ENCODE measurements at regions not wholly inside any gene's neighbourhood (a gene's known extent, or its start where the extent isn't known, plus 50 kb on each side); places are given as distances from the start of the nearest gene placed in this dataset.

DNA sequence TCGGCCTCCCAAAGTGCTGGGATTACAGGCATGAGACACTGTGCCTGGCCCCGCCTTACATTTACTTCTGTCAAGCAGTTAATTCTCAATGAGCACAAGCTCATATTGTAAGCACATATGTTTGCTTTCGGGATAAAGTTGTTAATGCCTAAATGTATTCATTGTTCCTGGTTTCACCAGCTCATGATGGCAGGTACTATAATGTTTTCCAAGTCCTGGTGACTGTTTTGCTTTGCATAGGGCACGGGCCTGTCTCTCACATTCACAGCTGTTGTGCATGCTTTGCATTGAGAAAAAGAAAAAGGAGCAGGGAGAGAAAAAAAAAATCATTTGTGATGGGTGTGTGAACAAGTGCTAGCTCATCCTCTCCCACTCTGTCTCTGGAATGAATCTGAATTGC is 661.2 kb upstream of the TENM3 start:
- no peak for FAIRE-seq

DNA sequence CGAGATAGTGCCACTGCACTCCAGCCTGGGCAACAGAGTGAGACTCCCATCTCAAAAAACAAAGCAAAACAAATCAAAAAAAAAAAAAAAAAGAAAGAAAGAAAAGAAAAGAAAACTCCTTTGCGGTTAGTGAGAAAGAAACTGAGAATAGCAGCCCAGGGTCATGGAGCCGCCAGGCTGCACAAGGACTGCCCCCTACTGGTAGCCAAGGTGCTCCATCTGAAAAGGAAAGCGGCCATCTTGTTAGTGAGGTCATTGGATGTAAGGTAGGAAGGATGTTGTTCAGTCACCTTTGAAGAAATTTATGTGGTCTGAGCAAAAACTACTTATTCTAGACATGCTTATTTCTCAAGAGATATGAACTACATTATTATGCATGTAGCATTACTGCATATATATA is 660.6 kb upstream of the TENM3 start:
- no peak for FAIRE-seq

DNA sequence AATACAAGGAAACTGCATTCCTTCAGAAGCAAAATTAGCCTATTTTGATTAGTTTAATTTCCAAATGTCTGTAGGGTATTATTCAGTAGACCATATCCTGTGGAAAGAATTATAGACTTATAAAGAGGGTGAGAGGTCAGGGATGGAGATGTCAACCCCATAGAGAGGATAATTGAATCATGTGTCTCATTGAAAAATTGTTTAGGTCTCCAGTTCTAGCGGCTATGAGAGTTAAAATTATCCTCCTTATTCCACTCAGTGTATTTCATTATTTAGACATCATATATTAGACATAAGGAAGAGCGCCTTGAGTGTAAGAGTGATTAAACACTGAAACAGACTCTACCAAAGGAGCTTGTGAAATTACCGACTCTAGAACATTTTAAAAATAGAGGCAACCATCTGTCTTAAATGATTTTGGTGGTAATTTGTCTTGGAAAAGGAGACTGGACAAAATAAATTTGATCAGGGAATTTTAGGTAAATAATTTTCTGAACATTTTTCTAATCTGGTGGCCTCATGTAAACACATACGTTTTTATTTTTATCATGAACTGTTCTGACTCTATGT is 654.4 kb upstream of the TENM3 start:
- no peak for FAIRE-seq

DNA sequence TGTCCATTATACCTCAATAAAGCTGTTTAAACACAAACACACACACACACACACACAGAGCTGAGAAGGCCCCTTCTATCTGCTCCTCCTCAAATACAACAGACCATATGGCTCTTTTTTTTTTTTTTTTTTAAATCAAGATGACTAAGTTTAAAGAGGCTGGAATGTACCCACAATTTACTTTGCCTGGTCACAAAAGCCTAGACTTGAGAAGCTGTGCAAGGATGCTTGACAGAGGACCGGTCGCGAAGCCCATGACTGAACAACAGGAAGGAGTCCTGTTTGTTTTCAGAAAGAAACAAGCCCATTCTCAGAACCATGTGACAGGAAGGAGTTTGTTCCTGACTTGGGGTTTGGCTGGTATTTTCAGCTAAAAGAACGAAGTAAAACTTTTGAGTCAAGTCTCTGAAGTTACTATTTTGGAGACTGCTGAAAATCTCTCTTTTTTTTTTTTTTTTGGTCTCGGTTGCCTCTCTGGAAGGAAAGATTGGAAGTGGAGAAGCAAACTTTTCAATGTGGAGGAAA is 650.9 kb upstream of the TENM3 start:
- no peak for FAIRE-seq

DNA sequence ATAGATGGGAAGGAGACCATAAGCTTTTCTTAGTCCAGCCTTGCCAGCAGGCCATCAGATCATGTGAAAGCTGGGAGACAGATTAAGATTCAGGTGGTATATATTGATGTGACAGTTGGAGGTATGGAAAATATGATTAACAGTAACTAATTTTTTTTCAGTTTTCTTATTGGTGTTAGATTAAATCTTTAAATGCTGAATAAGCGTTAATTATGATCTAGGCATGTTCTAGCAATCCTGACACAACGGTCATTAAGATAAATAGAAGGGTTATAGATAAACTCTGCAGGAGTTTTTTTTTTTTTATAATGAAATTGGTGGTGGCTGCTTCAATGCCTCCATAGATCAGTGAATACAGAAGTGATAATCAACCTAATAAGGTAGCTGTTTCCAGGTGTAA is 649.5 kb upstream of the TENM3 start:
- no peak for FAIRE-seq

DNA sequence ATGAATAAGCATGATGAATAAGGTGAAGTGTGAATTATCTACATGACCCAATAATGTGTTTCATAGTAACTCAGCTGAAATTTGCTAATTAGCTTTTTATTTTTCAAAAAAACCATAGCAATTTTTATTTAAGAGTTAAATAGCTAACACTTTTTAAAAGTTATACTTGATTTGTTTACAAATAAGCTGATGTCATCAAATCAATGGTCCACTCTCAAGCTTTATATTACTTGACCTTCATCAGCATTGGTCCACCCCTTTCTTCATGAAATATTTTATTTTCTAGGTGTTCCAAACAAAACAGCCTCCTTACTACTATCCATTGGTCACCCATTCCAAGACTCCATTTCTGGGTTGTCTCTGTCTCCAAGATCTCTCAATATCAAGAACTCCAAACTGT is 649.0 kb upstream of the TENM3 start:
- no peak for FAIRE-seq

DNA sequence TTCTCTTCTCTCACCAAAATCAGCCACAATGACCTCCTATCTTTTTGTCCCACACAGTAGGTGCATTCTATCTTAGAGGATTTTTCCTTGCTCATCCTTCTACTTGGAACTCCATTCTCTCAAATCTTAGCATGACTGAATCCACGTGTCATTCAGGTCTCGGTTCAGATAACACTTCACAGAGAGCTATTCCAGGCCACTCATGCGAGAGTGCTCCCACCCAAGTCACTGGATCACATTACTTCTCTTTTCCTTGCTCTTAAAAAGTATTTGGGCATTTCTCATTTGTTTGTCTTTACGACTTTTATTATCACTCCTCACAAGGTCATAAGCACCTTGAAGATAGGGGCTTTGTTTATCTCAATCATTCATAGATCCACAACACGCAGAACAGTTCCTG is 647.5 kb upstream of the TENM3 start:
- no peak for FAIRE-seq

DNA sequence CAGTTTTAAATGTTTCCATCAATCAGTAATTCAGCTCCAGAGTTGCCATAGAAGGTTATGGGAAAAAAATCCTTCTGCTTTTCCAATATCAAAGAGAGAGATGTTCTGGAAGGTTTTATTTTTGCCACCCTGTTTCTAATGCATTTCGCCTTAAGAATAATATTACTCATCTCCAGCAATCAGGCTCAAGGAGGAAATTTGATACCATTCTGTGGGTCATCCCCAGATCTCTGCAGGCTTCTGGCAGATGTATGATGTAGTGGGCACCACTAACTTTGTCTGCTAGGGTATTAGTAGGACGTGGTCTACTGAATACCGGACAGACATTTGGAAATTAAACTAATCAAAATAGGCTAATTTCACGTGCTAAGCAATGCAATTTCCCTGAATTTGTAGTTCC is 645.4 kb upstream of the TENM3 start:
- FAIRE-seq: no peak

DNA sequence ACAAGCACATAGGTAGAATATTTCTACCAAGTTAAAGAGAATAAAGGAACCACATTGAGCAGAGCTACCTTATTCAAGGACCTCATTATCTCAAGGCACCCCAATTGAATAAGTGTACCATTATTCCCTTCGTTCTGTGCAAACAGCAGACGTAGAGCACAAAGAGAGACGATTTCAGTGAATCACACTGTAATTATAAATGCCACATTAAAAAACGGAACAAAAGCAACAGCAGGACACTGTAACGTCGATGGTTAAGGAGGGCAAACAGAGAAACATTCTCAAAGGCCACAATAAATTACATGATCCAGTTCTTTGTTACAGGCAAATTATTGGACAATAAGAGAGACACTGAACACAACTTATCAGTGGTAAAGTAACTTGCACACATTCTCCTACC is 644.1 kb upstream of the TENM3 start:
- FAIRE-seq: no peak

DNA sequence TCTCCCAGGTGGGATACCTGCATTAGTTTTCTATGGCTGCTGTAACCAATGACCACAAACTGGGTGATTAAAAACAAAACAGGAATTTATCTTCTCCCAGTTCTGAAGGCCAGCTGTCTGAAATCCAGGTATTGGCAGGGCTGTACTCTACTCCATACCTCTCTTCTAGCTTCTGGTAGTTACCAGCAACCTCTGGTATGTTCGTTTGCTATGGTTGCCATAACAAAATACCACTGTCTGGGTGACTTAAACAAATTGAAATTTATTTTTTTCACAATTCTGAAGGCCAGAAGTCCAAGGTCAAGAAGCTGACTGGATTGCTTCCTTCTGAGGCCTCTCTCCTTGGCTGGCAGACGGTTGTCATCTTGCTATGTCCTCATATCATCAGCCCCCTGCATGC is 642.1 kb upstream of the TENM3 start:
- no peak for FAIRE-seq

DNA sequence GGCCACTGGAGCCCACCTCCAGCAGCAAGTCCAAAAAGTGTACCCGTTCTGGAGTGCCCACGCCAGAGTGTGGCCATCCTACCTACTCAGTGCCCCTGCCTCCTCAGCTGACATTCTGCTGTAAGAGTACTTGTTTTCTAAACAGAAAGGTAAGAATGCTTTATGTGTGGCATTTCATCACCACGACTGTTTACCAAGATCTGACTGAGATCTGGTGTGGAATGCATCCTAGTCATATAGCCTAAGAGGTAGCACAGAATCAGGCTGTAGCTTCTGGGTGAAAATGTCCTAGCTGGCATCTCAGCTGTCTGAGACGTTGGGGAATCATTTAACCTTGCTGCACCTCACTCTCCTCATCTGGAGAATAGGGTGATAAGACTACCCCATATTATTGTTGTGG is 638.7 kb upstream of the TENM3 start:
- no peak for FAIRE-seq

DNA sequence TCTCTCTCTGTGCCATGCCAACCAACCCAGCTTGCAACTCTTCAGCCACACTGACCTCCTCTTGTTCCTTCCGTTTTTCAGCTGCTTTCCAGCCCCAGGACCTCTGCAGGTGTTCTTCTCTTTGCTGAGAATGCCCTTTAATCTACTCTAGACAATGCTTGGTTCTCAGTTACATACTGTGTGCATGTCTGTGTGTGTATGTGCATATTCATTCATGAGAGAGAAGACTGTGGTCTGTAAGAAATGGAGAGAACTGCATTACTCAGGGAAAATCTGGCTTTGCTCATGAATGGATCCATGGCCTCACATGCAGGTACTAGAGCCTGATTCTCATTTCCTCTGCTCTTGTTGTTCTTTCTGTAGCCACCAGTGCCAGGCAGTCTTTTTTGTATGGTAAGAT is 636.9 kb upstream of the TENM3 start:
- no peak for FAIRE-seq

DNA sequence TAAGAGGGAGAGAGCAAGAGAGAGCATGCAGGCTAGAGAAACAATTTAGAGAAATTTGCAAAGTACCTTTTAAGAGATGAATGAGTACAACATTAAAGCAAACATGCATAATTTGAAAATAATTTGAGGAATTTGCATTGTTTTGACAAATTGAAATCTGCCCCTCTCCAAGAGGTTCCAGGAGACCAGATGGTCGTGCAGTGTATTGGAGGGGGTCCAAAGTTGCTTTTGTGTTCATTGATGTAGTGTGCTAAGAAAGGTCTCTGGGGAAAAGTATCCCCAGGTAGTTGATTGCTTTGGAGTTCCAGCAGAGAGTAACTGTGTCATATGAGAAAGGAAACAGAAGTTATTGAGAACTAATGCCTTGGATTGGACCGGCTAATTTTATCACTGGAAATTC is 635.0 kb upstream of the TENM3 start:
- no peak for FAIRE-seq

DNA sequence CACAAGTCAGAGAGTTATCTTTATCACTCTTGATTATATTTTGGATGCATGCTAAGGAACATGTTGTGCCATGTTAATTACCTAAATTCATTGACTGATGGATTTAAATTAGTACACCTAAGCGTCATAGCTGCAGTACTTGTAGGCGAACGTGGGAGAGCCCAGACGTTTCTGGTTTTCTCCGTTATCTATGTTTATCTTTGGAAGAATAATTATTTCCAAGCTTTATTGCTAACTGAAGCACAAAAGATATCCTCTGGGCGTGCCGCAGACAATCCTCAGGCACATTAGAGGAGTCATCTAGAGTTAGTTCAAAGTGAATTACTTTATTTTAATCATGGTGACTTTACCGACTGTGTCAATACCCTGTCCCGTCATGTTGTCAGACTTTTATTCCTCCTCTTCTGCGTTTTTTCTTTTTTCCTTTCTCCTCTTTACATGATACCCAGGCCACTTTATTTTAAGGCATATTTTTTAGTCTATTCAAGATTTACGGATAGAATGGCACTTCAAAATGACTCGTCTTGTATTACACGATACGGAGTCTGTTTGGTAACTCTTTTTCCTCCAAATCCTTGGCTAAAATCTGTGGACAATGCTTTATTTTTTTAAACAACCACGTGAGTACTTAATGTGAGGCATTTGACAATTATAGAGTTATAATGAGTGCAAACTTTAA is 632.0 kb upstream of the TENM3 start:
- FAIRE-seq: no peak

DNA sequence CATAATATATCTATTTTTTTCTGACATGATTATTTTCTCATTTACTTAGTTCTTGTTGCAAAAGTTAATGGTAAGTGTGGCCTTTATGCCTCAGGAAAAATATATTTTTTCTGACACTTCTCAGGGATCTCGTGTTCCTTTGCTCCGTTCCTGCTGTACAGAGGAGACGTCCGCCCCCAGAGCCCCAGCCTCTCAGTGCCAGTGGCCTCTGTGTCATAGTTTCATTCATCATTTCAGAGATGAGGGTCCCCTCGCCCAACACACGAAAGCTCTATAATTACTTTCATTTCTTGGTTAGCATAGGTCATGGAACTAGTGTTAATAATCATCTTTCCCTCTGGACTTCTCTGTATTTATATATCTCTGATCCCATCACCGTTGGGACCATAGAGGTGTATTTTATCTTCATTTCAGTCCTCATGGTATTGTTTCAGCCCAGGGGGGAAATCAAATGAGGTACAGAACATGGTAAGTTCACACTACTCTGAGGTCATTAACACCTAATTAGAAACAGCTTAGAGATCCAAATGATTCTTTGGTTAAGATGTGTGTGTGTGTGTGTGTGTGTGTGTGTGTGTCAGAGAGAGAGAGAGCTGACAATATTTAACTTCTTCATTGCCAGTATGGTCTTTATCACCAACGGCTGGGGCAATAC is 631.1 kb upstream of the TENM3 start:
- FAIRE-seq: no peak

DNA sequence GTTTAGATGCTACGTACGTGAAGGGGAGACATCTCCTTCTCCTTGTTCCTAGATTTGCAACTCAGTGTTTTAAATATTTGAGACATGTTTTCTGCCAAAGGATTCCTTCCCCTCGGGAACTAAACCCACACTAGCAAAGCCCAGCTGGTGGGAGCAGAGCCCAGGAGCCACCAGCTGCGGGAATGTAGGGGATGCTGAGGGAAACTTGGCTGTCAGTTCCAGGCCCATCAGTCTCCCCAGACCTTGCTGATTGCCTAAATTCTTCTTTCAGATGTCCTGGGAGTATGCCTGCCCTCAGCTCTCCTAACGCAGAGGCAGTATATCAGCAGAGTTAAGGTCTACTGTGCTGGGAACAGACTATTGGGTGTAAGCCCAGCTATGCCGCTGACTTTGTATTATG is 630.0 kb upstream of the TENM3 start:
- FAIRE-seq: no peak

DNA sequence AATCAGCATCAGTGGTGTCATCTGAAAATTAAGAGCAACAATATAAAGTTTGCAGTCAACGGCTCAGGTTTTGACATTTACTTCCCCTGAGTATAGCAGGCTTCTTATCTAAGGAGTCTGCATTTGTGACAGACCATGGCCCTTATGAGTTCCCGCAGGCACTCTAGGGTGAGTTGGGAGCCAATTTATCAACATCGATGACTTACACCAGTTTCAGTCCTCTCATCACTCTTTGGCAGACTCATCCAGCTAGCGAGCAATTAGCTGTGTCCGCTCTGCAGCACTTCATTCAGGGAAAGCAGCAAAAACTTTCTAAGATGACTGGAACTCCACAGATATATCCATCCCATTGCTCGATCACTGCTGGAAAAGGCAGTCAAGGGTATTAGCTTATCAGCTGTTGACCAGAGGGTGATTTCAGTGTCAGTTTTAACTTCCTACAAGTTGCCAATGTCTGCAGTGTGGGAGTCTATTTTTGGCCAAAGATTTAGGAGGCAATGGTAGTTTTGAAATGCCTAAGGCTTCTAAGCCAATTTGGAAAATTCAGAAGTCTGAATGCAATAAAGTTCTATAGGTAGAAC is 625.1 kb upstream of the TENM3 start:
- no peak for FAIRE-seq

DNA sequence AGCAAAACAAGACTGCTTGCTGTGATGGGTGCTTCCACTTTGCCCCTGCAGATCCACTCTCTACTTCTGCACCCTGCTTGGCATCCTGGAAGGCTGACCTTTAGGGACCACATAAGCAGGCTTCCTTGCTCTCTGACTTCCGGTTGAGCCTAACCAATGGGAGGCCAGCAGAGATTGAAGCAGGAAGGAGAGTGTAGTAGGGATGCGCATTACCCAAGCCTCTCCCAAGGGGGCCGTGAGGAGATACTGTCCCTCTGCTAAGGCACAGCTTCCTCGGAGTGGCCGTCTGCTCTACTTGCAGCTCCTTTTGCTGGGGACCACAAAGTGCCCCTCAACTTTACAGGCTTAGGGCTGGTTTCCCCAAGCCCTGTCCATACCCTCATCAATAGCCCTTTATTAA is 624.3 kb upstream of the TENM3 start:
- FAIRE-seq: no peak

DNA sequence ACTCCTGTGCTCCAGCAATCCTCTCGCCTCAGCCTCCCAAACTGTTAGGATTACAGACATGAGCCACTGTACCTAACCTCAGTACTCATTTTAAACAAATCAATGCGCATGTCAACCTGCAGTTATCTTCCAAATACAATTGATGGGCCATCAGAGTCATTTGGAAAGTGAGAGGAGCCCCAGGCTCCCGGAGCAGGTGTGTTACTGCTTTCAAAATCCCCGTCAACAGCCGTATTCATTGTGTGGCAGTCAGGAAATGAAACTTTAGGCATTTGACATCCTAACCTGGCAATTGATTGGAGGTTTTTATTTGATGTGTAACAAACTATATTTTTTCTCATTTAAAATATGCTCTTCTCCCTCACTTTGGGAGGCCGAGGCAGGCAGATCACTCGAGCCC is 623.6 kb upstream of the TENM3 start:
- no peak for FAIRE-seq

DNA sequence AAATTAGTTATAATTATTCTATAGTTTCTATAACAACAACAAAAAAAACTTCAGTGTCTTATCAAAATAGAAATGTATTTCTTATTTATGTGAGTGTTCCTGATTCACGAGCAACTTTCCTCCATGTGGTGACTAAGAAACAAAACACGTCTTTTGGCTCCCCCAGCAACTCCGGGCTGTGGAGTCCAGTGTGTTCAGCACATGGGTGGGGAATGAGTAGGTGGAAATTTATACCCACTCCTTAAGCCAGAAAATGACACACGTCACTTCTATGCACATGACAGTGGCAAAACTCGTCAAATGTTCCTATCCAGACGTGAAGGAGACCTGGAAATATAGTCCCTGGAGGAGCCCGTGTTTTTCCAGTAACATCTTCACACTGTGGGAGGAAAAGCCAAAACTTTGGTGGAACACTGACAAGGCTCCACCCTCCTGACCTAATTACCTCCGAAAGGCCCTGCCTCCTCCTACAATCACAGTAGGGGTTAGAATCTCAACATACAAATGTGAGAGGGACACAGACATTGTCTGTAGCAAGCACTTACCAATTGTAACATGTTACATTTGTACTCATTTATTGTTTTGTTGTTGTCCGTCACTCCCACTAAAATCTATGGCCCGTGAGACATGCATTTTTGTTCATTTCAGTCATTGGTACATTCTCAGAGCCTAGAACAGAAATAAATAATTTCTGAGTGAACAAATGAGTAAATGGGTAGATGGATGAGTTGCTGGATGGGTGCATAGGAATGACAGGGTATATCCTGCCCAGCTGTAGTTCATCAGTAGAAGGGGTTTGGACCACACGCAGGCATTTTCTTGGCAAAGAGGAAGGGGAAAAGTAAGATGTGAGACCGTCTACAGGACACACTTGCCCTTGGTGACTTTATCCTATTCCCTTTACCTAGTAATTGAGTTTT is 605.8 kb upstream of the TENM3 start:
- FAIRE-seq: no peak

DNA sequence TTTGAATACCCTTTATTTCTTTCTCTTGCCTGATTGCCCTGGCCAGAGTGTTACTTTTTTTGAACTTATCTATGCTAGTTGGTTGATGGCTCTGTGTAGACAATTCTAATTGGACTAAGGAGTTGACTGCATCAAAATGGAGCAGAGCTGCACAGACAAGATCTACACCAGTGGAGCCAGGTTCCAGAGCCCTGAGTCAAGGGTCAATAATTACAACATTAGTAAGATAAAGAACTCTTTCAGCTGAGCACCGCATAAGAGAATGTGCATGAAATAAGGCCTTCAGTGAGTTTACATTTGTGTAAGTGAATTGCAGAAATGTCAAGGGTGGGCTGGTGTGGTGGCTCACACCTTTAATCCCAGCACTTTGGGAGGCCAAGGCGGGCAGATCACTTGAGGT is 599.7 kb upstream of the TENM3 start:
- no peak for FAIRE-seq

DNA sequence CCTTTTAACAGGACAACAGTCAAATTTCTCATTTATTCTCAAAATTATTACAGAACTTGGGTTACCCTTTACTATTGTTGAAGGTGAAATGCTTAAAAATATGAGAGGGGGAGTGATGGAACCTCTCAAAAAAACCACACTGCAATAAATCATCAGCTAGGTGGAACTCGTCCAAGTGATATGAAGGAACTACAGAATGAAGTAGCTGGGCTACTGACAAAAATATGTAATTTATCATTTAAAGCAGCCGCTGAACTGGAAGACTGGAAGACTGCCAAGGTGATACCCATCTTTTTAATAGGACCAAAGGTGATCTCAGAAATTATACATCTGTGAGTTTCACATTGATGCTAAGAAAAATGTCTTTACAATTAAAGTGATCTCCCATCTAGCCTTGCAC is 597.7 kb upstream of the TENM3 start:
- no peak for FAIRE-seq

DNA sequence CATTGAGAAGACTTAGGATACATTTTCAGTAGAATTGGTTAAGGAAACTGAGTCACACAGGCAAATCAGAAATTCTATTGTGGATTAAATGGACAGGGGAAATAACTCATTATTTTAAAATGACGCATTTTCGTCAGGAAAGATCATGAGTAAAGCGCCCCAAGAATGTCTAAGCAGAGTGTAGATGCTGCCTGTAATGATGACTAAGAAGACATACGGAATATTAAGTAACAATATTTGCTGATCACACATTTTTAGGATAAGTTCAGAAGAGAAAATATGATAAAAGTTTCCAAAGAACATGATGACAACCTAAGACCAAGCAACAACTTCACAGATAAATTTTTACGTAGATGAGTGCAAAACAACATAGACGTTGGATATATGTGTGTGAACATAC is 596.3 kb upstream of the TENM3 start:
- FAIRE-seq: no peak
